Type B pancreatic cell (in vitro differentiated cells): ENCODE measurements at regions not wholly inside any gene's neighbourhood (a gene's known extent, or its start where the extent isn't known, plus 50 kb on each side); places are given as distances from the start of the nearest gene placed in this dataset.
A peak's percentile ranks its signal among the peaks of the same experiment; 100 is the strongest.

Experiments
- DNase-seq: peaks from one replicate; pipeline ENCODE4 v3.0.0; 2021; ENCODE audit warnings: mixed read lengths; ENCODE audit not compliant: unreplicated experiment; ENCODE audit errors: extremely low spot score
- H3K27ac Mint-ChIP-seq: 2 replicates; pipeline ENCODE4 v1.8.0; 2021; ENCODE audit warnings: mild to moderate bottlenecking, mixed read lengths
- H3K27me3 Mint-ChIP-seq: 2 replicates; pipeline ENCODE4 v1.8.0; 2021; ENCODE audit warnings: mixed read lengths
- H3K36me3 Mint-ChIP-seq: 2 replicates; pipeline ENCODE4 v1.8.0; 2021; ENCODE audit warnings: mixed read lengths
- H3K4me1 Mint-ChIP-seq: one replicate; pipeline ENCODE4 v1.8.0; 2021; ENCODE audit warnings: mixed read lengths; ENCODE audit not compliant: unreplicated experiment
- H3K4me3 Mint-ChIP-seq: 2 replicates; pipeline ENCODE4 v1.8.0; 2021; ENCODE audit warnings: mild to moderate bottlenecking, mixed read lengths
- H3K9me3 Mint-ChIP-seq: 2 replicates; pipeline ENCODE4 v1.8.0; 2021; ENCODE audit warnings: mixed read lengths
- TF ChIP-seq, protein P1 (sequence below): fragments of 200-600 bp; sonication (generic); conservative IDR thresholded peaks from 2 replicates; pipeline ENCODE4 v1.5.0; 2021; ENCODE audit warnings: antibody characterized with exemption, mild to moderate bottlenecking

DNA sequence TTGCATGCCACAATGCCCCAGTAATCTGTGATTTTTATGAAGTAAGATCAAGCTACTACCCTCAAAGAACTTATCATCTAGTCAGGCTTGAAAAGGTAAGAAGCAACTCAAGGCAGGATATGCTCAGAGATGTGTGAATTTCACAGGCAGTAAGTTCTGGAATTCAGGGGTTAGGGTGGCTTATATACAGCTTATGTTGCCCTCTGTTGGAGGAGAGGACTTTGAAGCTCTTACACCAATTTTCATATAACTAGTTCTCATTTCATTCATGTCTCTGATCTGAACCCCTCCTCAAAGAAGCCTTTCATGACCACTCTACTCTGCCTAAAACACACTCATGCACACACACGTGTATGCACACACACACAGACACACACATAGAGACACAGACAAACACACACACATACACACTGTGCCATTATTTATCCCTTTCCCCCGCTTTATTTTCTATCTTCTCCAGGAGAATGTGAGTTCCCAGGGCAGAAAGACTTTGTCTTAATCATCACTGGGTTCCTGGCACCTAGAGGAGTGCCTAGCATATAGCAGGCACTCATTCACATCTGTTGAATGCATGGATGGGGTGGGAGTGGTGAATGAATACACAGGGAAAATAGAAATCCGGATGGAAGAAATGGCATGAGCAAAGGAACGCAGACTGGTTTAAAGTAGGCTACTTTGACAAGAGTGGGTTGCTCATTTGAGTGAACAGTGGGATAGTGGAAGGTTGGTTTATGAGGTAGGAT lies 220.7 kb upstream of the ZBED5 start:
- Mint-ChIP-seq H3K27ac (no peak overlapping the region), H3K4me1 (peaks cover 13% of the 10 kb centered on the region), H3K27me3 (peaks cover 32% of the 10 kb centered on the region), H3K4me3 (no peak overlapping the region), H3K36me3 (no peaks in the 10 kb centered on the region), H3K9me3 (no peaks in the 10 kb centered on the region)
- no peak for DNase-seq
- TF ChIP-seq, protein P1, sequence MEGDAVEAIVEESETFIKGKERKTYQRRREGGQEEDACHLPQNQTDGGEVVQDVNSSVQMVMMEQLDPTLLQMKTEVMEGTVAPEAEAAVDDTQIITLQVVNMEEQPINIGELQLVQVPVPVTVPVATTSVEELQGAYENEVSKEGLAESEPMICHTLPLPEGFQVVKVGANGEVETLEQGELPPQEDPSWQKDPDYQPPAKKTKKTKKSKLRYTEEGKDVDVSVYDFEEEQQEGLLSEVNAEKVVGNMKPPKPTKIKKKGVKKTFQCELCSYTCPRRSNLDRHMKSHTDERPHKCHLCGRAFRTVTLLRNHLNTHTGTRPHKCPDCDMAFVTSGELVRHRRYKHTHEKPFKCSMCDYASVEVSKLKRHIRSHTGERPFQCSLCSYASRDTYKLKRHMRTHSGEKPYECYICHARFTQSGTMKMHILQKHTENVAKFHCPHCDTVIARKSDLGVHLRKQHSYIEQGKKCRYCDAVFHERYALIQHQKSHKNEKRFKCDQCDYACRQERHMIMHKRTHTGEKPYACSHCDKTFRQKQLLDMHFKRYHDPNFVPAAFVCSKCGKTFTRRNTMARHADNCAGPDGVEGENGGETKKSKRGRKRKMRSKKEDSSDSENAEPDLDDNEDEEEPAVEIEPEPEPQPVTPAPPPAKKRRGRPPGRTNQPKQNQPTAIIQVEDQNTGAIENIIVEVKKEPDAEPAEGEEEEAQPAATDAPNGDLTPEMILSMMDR: no peak

DNA sequence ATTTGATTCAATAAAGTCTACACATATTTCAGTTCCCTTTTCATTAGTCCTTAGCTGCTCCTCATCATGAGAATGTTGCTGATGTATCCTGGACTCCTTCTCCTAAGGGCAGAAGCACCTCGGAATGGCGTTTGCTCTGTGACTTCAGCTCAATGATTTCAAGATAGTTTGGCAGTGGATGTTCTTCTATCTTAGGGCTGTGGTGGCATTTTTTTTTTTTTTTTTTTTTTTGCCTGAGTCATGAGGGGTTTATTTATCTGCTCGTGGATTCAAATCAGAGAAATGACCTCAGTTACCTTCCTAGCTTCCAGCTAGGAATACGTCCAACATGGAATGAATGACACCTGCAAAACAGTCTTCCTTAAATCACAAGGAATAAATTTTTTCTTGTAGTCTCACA lies 220.0 kb upstream of the ZBED5 start:
- DNase-seq: no peak
- TF ChIP-seq, protein P1: no peak
- no peak overlapping the region for H3K27ac Mint-ChIP-seq
- peaks cover 16% of the 10 kb centered on the region for H3K4me1 Mint-ChIP-seq
- H3K36me3 Mint-ChIP-seq: no peaks in the 10 kb centered on the region
- H3K27me3 Mint-ChIP-seq: peaks cover 32% of the 10 kb centered on the region
- no peaks in the 10 kb centered on the region for H3K9me3 Mint-ChIP-seq
- no peak overlapping the region for H3K4me3 Mint-ChIP-seq

DNA sequence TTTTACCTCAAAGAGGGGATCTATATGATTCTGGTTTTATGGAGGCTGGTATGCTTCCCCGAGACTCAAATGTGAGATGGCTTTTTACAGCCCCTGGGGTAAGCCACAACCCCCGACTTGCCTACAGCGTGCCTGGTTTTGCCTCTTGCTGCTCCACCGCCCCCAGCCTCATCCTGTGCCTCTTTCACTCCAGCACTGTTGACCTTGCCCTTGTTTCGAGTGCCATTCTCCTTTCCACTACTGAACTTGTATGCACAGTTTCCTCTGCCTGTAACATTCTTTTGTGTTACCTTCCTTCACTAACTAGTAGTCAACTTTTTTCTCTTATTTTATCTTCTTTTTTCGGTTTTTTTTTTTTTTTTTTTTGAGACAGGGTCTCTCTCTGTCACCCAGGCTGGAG lies 219.0 kb upstream of the ZBED5 start:
- no peaks in the 10 kb centered on the region for H3K9me3 Mint-ChIP-seq
- DNase-seq: no peak
- H3K27ac Mint-ChIP-seq: no peak overlapping the region

DNA sequence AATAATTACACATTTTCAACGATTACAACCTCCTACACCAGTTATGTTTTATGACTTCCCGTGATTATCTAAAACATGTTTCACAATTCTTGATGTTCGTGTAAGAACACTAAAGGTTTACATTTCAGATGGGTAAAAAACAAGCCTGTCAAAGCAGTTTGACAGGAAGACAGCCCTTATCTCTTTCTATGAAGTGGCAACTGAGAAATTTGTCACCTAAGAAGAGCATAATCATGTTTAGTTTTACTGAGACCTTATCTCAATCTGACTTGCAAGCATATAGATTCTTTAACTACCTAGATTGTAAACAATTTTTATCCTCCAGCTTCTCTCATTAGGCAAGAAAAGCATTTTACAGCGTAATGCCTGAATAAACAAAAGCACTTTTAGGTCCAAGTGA lies 218.4 kb upstream of the ZBED5 start:
- H3K36me3 Mint-ChIP-seq: no peaks in the 10 kb centered on the region
- TF ChIP-seq, protein P1: no peak
- H3K4me1 Mint-ChIP-seq: peaks cover 29% of the 10 kb centered on the region
- H3K27ac Mint-ChIP-seq: no peak overlapping the region
- no peak overlapping the region for H3K4me3 Mint-ChIP-seq
- H3K9me3 Mint-ChIP-seq: no peaks in the 10 kb centered on the region
- H3K27me3 Mint-ChIP-seq: peaks cover 35% of the 10 kb centered on the region
- DNase-seq: no peak

More for the DNA sequence above, 219.0 kb upstream of the ZBED5 start:
- TF ChIP-seq, protein P1: no peak
- Mint-ChIP-seq H3K27me3 (peaks cover 32% of the 10 kb centered on the region), H3K4me1 (peaks cover 23% of the 10 kb centered on the region), H3K4me3 (no peak overlapping the region), H3K36me3 (no peaks in the 10 kb centered on the region)

DNA sequence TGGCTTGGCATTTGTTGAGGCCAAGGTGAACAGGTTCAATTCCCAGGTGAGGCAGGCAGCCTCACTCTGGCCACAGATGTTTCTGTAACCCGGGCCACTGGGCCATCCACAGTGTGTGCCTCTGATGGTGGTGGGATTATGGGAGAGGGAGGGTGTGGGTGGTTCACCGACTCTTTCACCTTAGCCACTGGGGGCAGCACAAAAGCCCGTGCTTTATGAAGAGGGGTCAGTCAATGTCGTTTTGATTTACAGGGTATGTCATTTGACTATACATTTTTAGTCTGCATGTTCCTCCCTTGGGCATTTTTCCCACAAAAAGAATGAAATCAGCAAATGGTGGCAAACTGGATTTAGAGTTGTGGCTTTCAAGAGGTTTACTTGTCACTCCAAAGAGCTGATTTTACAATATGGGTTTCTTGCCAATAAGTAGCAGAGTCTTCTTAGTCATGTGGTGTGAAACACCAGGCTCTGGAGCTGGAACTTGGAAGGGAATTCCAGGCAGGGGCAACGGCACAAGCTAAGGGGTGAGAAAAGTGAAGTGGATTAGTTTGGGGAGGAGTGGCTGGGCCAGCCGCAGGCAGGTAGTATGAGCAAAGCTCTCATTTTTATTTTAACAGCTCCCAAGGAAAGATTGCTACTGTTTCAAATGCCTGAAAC lies 217.8 kb upstream of the ZBED5 start:
- TF ChIP-seq, protein P1: no peak
- DNase-seq: no peak
- Mint-ChIP-seq H3K9me3 (no peaks in the 10 kb centered on the region), H3K27me3 (peaks cover 31% of the 10 kb centered on the region), H3K36me3 (no peaks in the 10 kb centered on the region), H3K27ac (no peak overlapping the region), H3K4me1 (peaks cover 30% of the 10 kb centered on the region), H3K4me3 (peak overlapping the region; percentile 22)
